ENCODE measurements at regions not wholly inside any gene's neighbourhood (a gene's known extent, or its start where the extent isn't known, plus 50 kb on each side); places are given as distances from the start of the nearest gene placed in this dataset.
A peak's percentile ranks its signal among the peaks of the same experiment; 100 is the strongest.
"Not testable (repeated sequence)": the region's sequence is repeated elsewhere in the genome, so short reads cannot be mapped to it uniquely, and the experiment has no call there.

- DNase-seq (ENCODE audit: low read depth) = no peak
These were observed 479.8 kb downstream of the DIRAS2 start for GRCh38 chr9:90162819-90163218.

DNA sequence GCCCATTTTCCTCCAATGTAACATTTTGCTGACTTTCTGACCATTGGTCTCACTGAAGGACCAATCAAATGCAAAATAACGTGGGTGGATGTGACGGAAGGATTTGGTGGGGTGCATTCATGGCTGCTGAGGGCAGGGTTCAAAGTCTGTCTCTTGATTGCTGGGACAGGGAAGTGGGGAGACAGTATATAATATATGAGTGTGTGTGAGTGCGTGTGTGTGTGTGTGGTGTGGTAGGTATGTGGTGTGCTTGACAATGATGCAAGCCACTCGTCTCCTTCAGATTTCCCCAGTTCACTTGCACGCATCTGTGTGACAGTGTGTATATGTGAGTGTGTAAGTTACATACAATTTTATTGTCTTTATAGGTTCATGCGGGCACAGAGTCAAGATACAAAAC is 477.3 kb downstream of the DIRAS2 start:
- DNase-seq (ENCODE audit: low read depth) = no peak

- not testable (repeated sequence) for DNase-seq (ENCODE audit: low read depth)
These were observed 476.2 kb downstream of the DIRAS2 start for GRCh38 chr9:90166374-90166773.

GRCh38 chr9:90167914-90168313 is 474.7 kb downstream of the DIRAS2 start:
- no peak for DNase-seq (ENCODE audit: low read depth)

- no peak for DNase-seq (ENCODE audit: low read depth)
These were observed 473.1 kb downstream of the DIRAS2 start for GRCh38 chr9:90169490-90169889.

- DNase-seq (ENCODE audit: low read depth) = not testable (repeated sequence)
These were observed 468.7 kb downstream of the DIRAS2 start for GRCh38 chr9:90173935-90174334.

GRCh38 chr9:90174346-90174745 is 468.3 kb downstream of the DIRAS2 start:
- DNase-seq (ENCODE audit: low read depth) = not testable (repeated sequence)

GRCh38 chr9:90175257-90175656 is 467.4 kb downstream of the DIRAS2 start:
- DNase-seq (ENCODE audit: low read depth) = no peak

GRCh38 chr9:90175865-90176264 is 466.8 kb downstream of the DIRAS2 start:
- DNase-seq (ENCODE audit: low read depth) = no peak

GRCh38 chr9:90176901-90177300 is 465.7 kb downstream of the DIRAS2 start:
- DNase-seq (ENCODE audit: low read depth) = no peak

- DNase-seq (ENCODE audit: low read depth) = no peak
These were observed 462.2 kb downstream of the DIRAS2 start for GRCh38 chr9:90180381-90180780.

DNA sequence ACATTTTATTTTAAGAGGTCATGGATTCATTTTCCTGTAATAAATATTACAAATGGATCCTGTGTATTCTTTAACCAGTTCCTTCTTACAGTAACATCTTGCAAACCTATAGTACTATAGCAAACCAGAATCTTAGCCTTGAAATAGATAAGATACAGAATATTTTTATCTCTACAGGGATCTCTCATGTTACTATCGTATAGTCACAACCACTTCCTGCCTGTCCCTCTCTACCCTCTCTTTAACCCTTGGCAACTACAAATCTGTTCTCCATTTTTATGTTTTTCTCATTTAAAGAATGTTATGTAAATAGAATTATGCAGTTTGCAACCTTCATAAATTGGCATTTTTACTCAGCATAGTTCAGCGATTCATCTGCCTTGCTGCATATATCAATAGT is 454.0 kb downstream of the DIRAS2 start:
- DNase-seq (ENCODE audit: low read depth) = no peak

GRCh38 chr9:90189306-90189705 is 453.3 kb downstream of the DIRAS2 start:
- no peak for DNase-seq (ENCODE audit: low read depth)

DNA sequence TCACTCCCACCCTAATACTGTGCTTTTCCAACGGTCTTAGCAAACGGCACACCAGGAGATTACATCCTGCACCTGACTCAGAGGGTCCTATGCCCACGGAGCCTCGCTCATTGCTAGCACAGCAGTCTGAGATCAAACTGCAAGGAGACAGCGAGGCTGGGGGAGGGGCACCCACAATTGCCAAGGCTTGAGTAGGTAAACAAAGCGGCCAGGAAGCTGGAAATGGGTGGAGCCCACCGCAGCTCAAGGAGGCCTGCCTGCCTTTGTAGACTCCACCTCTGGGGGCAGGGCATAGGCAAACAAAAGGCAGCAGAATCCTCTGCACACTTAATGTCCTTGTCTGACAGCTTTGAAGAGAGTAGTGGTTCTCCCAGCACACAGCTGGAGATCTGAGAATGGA is 450.2 kb downstream of the DIRAS2 start:
- DNase-seq (ENCODE audit: low read depth) = peak; percentile 14

GRCh38 chr9:90198956-90199355 is 443.7 kb downstream of the DIRAS2 start:
- DNase-seq (ENCODE audit: low read depth) = no peak

DNA sequence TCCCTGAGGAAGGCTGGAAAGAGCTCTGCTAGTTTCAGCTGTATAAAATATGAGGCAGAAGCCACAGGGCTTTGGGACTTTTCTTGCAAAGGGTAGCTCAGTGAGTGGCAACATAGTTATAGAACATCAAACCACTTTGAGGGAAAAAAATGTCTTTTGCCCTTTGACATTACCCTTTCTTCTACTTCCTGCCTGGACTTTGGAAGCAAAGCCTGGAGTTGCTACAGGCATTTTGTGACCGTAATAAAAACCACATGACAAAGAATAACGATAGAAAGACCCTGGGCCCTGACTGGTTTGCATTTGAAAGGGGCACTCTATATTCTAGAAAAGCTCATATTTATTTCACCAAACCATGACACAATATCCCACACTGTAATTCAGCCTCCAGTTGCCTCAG is 440.9 kb downstream of the DIRAS2 start:
- no peak for DNase-seq (ENCODE audit: low read depth)

DNA sequence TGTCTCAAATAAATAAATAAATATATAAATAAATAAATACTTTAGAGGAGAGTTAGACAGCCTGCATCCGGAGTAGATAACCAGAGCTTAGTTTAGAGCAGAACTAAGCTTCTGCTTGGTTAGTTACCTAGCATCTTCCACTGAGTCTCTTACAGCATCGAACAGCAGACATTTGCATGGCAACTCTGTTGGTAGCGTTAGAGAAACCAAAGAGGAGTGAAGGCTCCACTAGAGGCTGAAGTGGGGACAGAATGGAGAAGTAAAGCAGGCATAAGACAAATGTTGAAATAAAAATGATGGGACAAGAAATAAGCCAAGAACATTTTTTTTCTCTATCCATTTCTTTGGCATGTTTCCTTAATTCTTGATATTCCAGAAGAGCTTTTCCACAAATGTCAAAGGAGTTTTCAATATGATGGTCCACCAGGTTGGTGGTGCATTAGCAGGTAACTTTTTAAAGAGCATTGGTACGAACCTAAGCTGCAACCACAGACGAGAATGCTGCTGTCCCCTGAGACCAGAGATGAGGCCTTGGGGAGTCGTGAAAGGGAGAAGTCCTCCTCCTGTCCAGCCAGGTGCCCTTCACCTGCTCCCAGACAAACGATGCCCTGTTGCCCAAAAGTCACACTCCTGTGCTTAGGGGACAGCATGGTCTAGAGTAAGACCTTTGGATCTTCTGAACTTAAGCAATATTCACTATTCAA is 438.3 kb downstream of the DIRAS2 start:
- DNase-seq (ENCODE audit: low read depth) = no peak

DNA sequence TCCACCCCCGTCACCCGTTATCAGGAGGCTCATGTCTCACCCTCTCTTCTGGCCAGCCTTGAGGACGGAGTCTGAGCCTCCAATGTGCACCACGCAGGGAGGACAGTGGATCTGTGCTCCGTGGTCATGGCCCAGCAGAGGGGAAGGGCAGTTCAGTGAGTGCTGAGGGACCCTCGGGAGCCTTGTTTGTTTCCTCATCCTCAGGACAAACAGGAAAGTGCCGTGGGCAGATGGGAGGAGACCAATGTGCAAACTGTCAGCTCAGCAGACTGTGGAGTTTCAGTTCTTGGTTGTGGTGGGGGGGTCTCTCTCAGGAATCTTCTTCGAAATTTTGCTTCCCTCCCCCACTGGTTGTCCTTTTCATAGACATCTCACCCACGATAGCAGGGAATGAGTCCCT is 429.6 kb downstream of the DIRAS2 start:
- not testable (repeated sequence) for DNase-seq (ENCODE audit: low read depth)

GRCh38 chr9:90219548-90220118 is 423.0 kb downstream of the DIRAS2 start:
- no peak for DNase-seq (ENCODE audit: low read depth)

GRCh38 chr9:90221899-90222298 is 420.7 kb downstream of the DIRAS2 start:
- not testable (repeated sequence) for DNase-seq (ENCODE audit: low read depth)

- peak; percentile 23 for DNase-seq (ENCODE audit: low read depth)
These were observed 415.7 kb downstream of the DIRAS2 start for GRCh38 chr9:90226839-90227338.

DNA sequence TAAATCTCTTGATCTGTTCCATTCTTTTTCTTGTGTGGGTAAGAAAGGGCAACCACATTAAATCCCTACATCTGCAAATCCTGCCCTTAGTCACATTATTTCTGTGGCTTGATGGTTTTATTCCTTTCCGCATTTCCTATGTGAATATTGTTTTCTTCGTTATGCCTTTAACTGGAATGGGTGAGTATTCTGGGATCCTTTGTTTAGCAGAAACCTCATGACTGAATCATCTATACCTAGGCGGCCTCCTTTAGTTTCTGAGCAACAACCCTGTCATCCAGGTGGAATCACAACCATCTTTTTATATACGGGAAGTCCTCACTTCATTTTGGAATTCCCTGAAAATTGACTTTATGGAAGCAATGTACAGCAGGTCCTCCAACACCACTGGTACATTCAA is 409.5 kb downstream of the DIRAS2 start:
- DNase-seq (ENCODE audit: low read depth) = not testable (repeated sequence)

DNA sequence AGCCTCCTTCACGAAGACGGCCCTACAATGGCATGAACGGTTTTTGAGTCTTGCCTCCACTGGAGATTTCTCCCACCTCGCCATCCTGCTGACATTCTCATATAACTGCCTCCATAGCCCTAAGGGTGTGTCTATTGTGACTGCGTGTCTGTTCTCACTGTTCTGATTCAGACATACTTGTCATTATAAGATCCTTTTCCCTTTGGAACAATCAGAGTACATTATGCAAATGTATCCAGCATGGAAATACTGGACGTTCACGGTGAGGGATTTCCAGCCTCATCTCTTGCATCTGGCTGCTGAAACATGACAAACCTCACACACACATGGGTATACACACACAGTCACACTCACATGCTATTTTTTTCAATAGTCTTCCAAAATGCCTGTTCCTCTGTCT is 402.1 kb downstream of the DIRAS2 start:
- DNase-seq (ENCODE audit: low read depth) = no peak

GRCh38 chr9:90245661-90246060 is 397.0 kb downstream of the DIRAS2 start:
- no peak for DNase-seq (ENCODE audit: low read depth)

Data from stimulated activated CD8-positive, alpha-beta memory T cell treated with anti-CD3 and anti-CD28 coated beads, Interleukin-15, amount 100 ng/mL, for 1 hour (primary cell).